BLaER1 treated with 17β-estradiol and CSF1 and Interleukin-3, amounts not matched to agents 10 nM and 100 nM (cell line): ENCODE measurements at regions not wholly inside any gene's neighbourhood (a gene's known extent, or its start where the extent isn't known, plus 50 kb on each side); places are given as distances from the start of the nearest gene placed in this dataset.

ENCODE experiments used
- H3K27ac ChIP-seq, 11 experiments: shearing (Covaris generic); formaldehyde crosslinking; 2 replicates each; pipeline ENCODE4 v1.8.1; 2022
- H3K27me3 ChIP-seq, 11 experiments: shearing (Covaris generic); formaldehyde crosslinking; 2 replicates each; pipeline ENCODE4 v1.8.1; 2022
- H3K36me3 ChIP-seq, 11 experiments: shearing (Covaris generic); formaldehyde crosslinking; 2 replicates each; pipeline ENCODE4 v1.8.1; 2022
- H3K4me1 ChIP-seq, 10 experiments: shearing (Covaris generic); formaldehyde crosslinking; 2 replicates each; pipeline ENCODE4 v1.8.1; 2022
- H3K4me2 ChIP-seq, 11 experiments: shearing (Covaris generic); formaldehyde crosslinking; 2 replicates each; pipeline ENCODE4 v1.8.1; 2022
- H3K4me3 ChIP-seq, 10 experiments: shearing (Covaris generic); formaldehyde crosslinking; 2 replicates each; pipeline ENCODE4 v1.8.1; 2022
- H3K9ac ChIP-seq, 11 experiments: shearing (Covaris generic); formaldehyde crosslinking; 2 replicates each; pipeline ENCODE4 v1.8.1; 2022
- H3K9me3 ChIP-seq, 11 experiments: shearing (Covaris generic); formaldehyde crosslinking; replicated peaks in 1 of 11; 2 replicates each; pipeline ENCODE4 v1.8.1; 2022
- H4K20me1 ChIP-seq, 11 experiments: shearing (Covaris generic); formaldehyde crosslinking; 2 replicates each; pipeline ENCODE4 v1.8.1; 2022
- Cebpa-rat ChIP-seq, 11 experiments: shearing (Covaris generic); IDR thresholded peaks; 2 replicates each; pipeline ENCODE4 v1.8.1; 2022

DNA sequence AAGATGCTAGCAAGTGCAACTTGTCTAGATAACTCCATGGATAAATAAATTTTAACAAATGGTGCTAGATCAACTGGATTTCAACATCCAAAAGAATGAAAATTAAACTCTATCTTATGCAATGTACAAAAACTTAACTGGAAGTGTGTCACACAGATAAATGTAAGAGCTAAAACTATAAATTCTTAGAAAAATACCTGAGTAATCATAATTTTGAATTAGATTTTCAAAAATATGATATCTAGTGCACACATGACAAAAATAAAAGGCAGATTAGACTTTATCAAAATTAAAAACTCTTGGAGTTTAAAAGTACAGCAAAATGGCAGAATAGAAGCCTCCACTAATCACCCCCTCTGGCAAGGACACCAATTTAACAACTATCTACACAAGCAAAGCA, 1791.2 kb upstream of the CDH6 start:
- Histone ChIP-seq H3K4me3 (no peak overlapping the region), H3K4me2 (no peak overlapping the region), H3K9ac (no peak overlapping the region), H3K9me3 (peaks cover 0 to 32% (median 11%) of the 10 kb centered on the region in 11 experiments; a peak in 12 of 22 replicates), H3K4me1 (no peaks in the 10 kb centered on the region), H3K36me3 (no peaks in the 10 kb centered on the region), H3K27ac (no peak overlapping the region), H4K20me1 (no peaks in the 10 kb centered on the region), H3K27me3 (no peaks in the 10 kb centered on the region)
- TF ChIP-seq Cebpa-rat (IDR thresholded peaks at IDR 0.05) = no peak

DNA sequence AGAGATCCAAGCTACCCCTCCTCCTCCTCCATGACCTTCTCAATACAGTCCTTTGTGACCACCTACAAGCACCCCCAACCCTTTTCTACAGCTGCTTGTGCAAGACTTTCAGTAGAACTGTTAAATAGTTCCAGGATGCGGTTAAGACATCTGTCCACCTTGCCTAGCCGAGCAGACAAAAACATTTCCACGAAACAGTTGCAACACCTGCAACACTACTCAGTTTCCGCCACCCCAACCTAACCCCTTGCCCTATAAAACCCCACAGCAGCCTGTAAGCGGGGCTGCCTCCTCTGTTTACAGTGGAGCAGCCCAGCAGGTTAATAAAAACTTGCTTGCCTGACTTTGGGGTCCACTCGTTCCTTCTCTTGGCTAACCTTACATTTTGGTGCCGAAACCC, 1803.5 kb upstream of the CDH6 start:
- TF ChIP-seq Cebpa-rat (IDR thresholded peaks at IDR 0.05) = no peak
- Histone ChIP-seq H4K20me1 (no peaks in the 10 kb centered on the region), H3K27ac (no peak overlapping the region), H3K27me3 (no peaks in the 10 kb centered on the region), H3K9ac (no peak overlapping the region), H3K4me3 (no peak overlapping the region), H3K4me1 (no peaks in the 10 kb centered on the region), H3K4me2 (no peak overlapping the region), H3K9me3 (peaks cover 0 to 17% (median 0%) of the 10 kb centered on the region in 11 experiments; a peak in 8 of 22 replicates), H3K36me3 (no peaks in the 10 kb centered on the region)

DNA sequence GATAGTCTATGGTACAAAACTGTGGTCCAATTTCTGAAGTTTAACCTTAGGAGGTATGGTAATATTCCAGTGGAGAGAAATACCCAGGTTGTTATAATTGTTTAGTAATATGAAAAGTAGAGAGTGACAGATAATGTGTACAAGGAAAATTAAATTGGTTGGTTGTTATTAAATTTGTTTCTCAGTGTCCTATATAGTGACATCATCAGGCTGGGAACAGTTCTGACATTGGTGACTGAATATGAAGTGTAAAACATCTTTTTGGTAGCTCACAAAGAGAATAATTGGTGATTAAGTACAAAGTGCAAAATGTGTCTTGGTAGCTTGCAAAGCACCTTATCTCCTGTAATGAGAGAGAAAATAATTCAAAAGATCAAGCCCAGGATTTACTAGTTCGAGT, 1806.1 kb upstream of the CDH6 start:
- H3K9ac ChIP-seq = no peak overlapping the region
- H3K4me3 ChIP-seq = no peak overlapping the region
- TF ChIP-seq Cebpa-rat (IDR thresholded peaks at IDR 0.05) = no peak
- H3K4me1 ChIP-seq = no peaks in the 10 kb centered on the region
- peaks cover 0 to 21% (median 0%) of the 10 kb centered on the region in 11 experiments; a peak in 9 of 22 replicates for H3K9me3 ChIP-seq
- no peaks in the 10 kb centered on the region for H3K27me3 ChIP-seq
- H4K20me1 ChIP-seq = no peaks in the 10 kb centered on the region
- H3K4me2 ChIP-seq = no peak overlapping the region
- H3K36me3 ChIP-seq = no peaks in the 10 kb centered on the region
- no peak overlapping the region for H3K27ac ChIP-seq

- Histone ChIP-seq H3K27me3 (no peaks in the 10 kb centered on the region), H3K4me1 (no peaks in the 10 kb centered on the region)
- no peak for TF ChIP-seq Cebpa-rat (IDR thresholded peaks at IDR 0.05)
These were observed 1810.7 kb upstream of the CDH6 start for GRCh38 chr5:29382780-29383179.

GRCh38 chr5:29380029-29380428, 1813.5 kb upstream of the CDH6 start:
- H3K27ac ChIP-seq = no peak overlapping the region
- peaks cover 0 to 4% (median 0%) of the 10 kb centered on the region in 11 experiments; a peak in 1 of 22 replicates for H3K9me3 ChIP-seq
- no peak overlapping the region for H3K4me3 ChIP-seq
- H4K20me1 ChIP-seq = no peaks in the 10 kb centered on the region
- H3K4me1 ChIP-seq = no peaks in the 10 kb centered on the region
- no peak overlapping the region for H3K9ac ChIP-seq
- H3K27me3 ChIP-seq = no peaks in the 10 kb centered on the region
- H3K36me3 ChIP-seq = no peaks in the 10 kb centered on the region
- TF ChIP-seq Cebpa-rat (IDR thresholded peaks at IDR 0.05) = no peak
- no peak overlapping the region for H3K4me2 ChIP-seq

More at GRCh38 chr5:29382780-29383179, 1810.7 kb upstream of the CDH6 start:
- Histone ChIP-seq H4K20me1 (no peaks in the 10 kb centered on the region), H3K36me3 (no peaks in the 10 kb centered on the region), H3K27ac (no peak overlapping the region), H3K9me3 (peaks cover 0 to 4% (median 0%) of the 10 kb centered on the region in 11 experiments; a peak in 1 of 22 replicates), H3K4me2 (no peak overlapping the region), H3K9ac (no peak overlapping the region), H3K4me3 (no peak overlapping the region)

DNA sequence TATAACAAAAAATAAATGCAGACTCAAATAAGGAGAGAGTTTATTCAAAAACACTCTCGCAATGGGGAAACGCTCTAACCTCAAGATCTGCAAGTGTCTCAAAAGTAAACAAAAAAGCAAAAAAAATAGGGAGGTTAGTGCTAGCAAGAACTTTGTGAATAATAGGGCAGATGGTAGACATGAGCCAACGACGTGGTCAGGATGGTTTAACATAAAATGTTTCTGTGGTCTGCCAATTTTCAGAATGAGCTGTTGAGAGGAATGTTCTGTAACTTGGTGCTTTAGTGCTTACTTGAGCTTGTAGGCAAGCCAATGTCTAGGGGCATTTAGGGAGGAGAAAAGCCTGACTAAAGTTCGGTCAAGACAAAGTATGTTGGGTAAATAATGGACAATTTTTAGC, 1813.9 kb upstream of the CDH6 start:
- H3K4me2 ChIP-seq = no peak overlapping the region
- H3K9me3 ChIP-seq = peaks cover 0 to 4% (median 0%) of the 10 kb centered on the region in 11 experiments; a peak in 1 of 22 replicates
- H3K4me3 ChIP-seq = no peak overlapping the region
- H3K27me3 ChIP-seq = no peaks in the 10 kb centered on the region
- TF ChIP-seq Cebpa-rat (IDR thresholded peaks at IDR 0.05) = no peak
- no peak overlapping the region for H3K27ac ChIP-seq
- no peaks in the 10 kb centered on the region for H4K20me1 ChIP-seq
- H3K4me1 ChIP-seq = no peaks in the 10 kb centered on the region
- H3K9ac ChIP-seq = no peak overlapping the region
- H3K36me3 ChIP-seq = no peaks in the 10 kb centered on the region

DNA sequence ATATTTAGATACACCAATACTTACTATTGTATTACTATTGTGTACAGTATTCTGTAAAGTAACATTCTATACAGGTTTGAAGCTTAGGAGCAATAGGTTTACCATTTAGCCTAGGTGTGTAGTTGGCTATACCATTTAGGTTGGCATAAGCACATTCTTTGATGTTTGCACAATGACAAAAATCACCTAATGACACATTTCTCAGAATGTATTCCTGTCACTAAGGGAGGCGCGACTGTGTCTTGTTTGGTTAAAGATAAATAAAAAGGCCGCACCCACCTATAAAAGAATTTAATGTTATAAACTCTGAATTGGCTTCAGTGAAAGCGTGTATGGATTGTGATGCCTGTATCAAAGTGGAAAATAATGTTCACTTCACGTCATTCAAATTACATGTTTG, 1815.4 kb upstream of the CDH6 start:
- TF ChIP-seq Cebpa-rat (IDR thresholded peaks at IDR 0.05) = no peak
- Histone ChIP-seq H3K4me1 (no peaks in the 10 kb centered on the region), H3K36me3 (no peaks in the 10 kb centered on the region), H3K27ac (no peak overlapping the region), H3K27me3 (no peaks in the 10 kb centered on the region), H4K20me1 (no peaks in the 10 kb centered on the region), H3K4me3 (no peak overlapping the region), H3K9ac (no peak overlapping the region), H3K4me2 (no peak overlapping the region), H3K9me3 (peaks cover 0 to 4% (median 0%) of the 10 kb centered on the region in 11 experiments; a peak in 1 of 22 replicates)

DNA sequence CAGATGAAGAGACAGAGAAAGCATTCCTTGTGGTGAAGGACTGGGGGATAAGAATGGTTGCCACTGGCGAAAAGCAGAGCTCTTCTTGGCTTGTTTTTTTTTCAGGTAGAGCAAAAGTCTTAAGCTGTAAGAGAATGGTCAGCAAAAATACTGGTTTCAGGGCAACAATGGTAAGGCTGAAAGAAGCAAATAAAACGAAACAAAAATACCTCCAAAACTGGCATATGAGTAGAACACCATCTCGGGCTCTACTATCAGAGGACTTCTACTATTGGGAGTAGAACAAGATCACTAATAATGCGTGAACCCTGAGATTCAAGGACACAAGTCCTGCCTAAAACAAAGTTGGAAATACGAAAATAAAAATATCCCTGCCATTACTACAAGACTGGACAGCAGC, 1823.2 kb upstream of the CDH6 start:
- no peak for TF ChIP-seq Cebpa-rat (IDR thresholded peaks at IDR 0.05)
- Histone ChIP-seq H3K9ac (no peak overlapping the region), H3K4me3 (no peak overlapping the region), H4K20me1 (no peaks in the 10 kb centered on the region), H3K36me3 (no peaks in the 10 kb centered on the region), H3K27me3 (no peaks in the 10 kb centered on the region), H3K4me2 (no peak overlapping the region), H3K4me1 (no peaks in the 10 kb centered on the region), H3K9me3 (no peaks in the 10 kb centered on the region), H3K27ac (no peak overlapping the region)

DNA sequence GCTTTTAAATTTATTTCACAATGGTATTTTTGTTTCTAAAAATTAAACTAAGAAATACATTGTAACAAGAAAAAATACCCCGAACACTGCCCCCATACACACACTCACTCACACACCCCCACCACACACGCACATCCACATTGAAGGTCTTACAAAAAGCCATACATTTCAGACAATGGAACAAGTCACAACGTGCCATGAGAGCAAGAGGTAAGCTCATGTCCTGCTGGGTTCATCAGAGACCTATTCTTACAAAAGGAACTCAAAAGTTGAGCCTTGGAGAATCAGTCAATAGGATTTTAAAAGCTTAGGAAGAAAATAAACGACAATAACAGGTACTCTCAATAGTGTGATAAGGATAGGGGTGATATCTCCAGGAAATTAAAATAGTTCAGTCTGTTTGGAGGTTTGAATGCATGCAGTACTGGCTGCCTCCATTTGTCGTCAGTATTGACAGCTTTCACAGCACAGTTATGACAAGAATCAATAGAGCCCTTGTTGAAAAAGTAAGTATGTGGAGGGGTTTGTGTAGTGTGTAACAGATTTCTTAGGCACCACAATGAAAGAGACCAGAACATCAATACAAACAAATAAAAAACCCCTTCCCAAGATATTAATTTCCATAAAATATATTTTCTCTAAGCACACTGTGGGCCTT, 1826.2 kb upstream of the CDH6 start:
- H3K4me3 ChIP-seq = no peak overlapping the region
- H3K36me3 ChIP-seq = no peaks in the 10 kb centered on the region
- H4K20me1 ChIP-seq = no peaks in the 10 kb centered on the region
- no peak overlapping the region for H3K4me2 ChIP-seq
- TF ChIP-seq Cebpa-rat (IDR thresholded peaks at IDR 0.05) = no peak
- H3K27ac ChIP-seq = no peak overlapping the region
- H3K9me3 ChIP-seq = no peaks in the 10 kb centered on the region
- H3K9ac ChIP-seq = no peak overlapping the region
- H3K27me3 ChIP-seq = no peaks in the 10 kb centered on the region
- H3K4me1 ChIP-seq = no peaks in the 10 kb centered on the region

DNA sequence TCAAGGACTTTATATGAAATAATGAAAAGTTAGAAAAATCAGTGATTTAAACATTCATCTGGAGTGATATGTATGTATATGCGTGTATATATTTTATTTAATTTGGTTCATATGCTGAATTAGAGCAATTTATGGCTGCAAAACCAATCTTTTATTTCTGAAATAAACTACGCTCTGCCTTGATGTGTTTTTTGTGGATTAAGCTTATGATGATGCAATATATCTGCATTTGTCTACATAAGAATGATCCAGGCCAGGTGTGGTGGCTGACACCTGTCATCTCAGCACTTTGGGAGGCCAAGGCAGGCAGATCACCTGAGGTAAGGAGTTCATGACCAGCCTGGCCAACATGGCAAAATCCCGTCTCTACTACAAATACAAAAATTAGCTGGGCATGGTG, 1842.3 kb upstream of the CDH6 start:
- TF ChIP-seq Cebpa-rat (IDR thresholded peaks at IDR 0.05) = no peak; a peak in 1 of 22 replicates
- Histone ChIP-seq H3K9ac (no peak overlapping the region), H3K9me3 (peaks cover 0 to 7% (median 0%) of the 10 kb centered on the region in 11 experiments; a peak in 4 of 22 replicates), H4K20me1 (no peaks in the 10 kb centered on the region), H3K4me1 (no peaks in the 10 kb centered on the region), H3K27ac (no peak overlapping the region), H3K4me3 (no peak overlapping the region), H3K4me2 (no peak overlapping the region), H3K27me3 (no peaks in the 10 kb centered on the region), H3K36me3 (no peaks in the 10 kb centered on the region)
